ENCODE measurements at regions not wholly inside any gene's neighbourhood (a gene's known extent, or its start where the extent isn't known, plus 50 kb on each side); places are given as distances from the start of the nearest gene placed in this dataset.

GRCh38 chr14:97221572-97222285, 424.5 kb downstream of the VRK1 start:
- Histone ChIP-seq H3K9ac (ENCODE audit: low read length) (no peak overlapping the region), H3K4me3 (ENCODE audit: insufficient read depth, low read depth, low read length) (no peak overlapping the region), H3K36me3 (ENCODE audit: insufficient read depth, low read length) (no peaks in the 10 kb centered on the region), H2AFZ (ENCODE audit: low read depth, low read length) (no peak overlapping the region), H3K79me2 (ENCODE audit: insufficient read depth, low read length) (no peaks in the 10 kb centered on the region), H3K27me3 (ENCODE audit: insufficient read depth, low read length) (peaks cover 30% of the 10 kb centered on the region), H3K9me3 (ENCODE audit: insufficient read depth, low read depth, low read length) (no peaks in the 10 kb centered on the region), H3K27ac (ENCODE audit: low read depth, low read length) (no peak overlapping the region), H3K4me2 (ENCODE audit: low read length) (no peak overlapping the region), H4K20me1 (ENCODE audit: insufficient read depth, low read length) (no peaks in the 10 kb centered on the region), H3K4me1 (ENCODE audit: insufficient read depth, low read length) (peaks cover 5% of the 10 kb centered on the region)
- Mint-ChIP-seq H3K4me3 (ENCODE audit: unreplicated experiment) (no peak overlapping the region), H3K4me1 (ENCODE audit: low read depth, unreplicated experiment) (peaks cover 2% of the 10 kb centered on the region), H3K27me3 (ENCODE audit: low read depth, unreplicated experiment) (peaks cover 6% of the 10 kb centered on the region), H3K36me3 (ENCODE audit: low read depth, unreplicated experiment) (no peaks in the 10 kb centered on the region), H3K9me3 (ENCODE audit: unreplicated experiment) (no peaks in the 10 kb centered on the region), H3K27ac (ENCODE audit: unreplicated experiment) (no peak overlapping the region)
- no peak for TF ChIP-seq EZH2 (IDR thresholded peaks at IDR 0.05; ENCODE audit: insufficient read depth, low read length)
- no peak for TF ChIP-seq CTCF (IDR thresholded peaks at IDR 0.05; ENCODE audit: insufficient read depth, low read depth, low read length)
- FAIRE-seq (no peak), DNase-seq (ENCODE audit: low read depth) (no peak)

GRCh38 chr14:97224016-97224415, 426.8 kb downstream of the VRK1 start:
- Histone ChIP-seq H3K4me2 (ENCODE audit: low read length) (no peak overlapping the region), H3K27me3 (ENCODE audit: insufficient read depth, low read length) (peaks cover 17% of the 10 kb centered on the region), H3K79me2 (ENCODE audit: insufficient read depth, low read length) (no peaks in the 10 kb centered on the region), H2AFZ (ENCODE audit: low read depth, low read length) (no peak overlapping the region), H3K4me1 (ENCODE audit: insufficient read depth, low read length) (peaks cover 5% of the 10 kb centered on the region), H3K4me3 (ENCODE audit: insufficient read depth, low read depth, low read length) (no peak overlapping the region), H3K9me3 (ENCODE audit: insufficient read depth, low read depth, low read length) (no peaks in the 10 kb centered on the region), H3K36me3 (ENCODE audit: insufficient read depth, low read length) (no peaks in the 10 kb centered on the region), H3K9ac (ENCODE audit: low read length) (no peak overlapping the region), H3K27ac (ENCODE audit: low read depth, low read length) (no peak overlapping the region), H4K20me1 (ENCODE audit: insufficient read depth, low read length) (no peaks in the 10 kb centered on the region)
- FAIRE-seq (no peak), DNase-seq (ENCODE audit: low read depth) (no peak)
- Mint-ChIP-seq H3K36me3 (ENCODE audit: low read depth, unreplicated experiment) (no peaks in the 10 kb centered on the region), H3K4me3 (ENCODE audit: unreplicated experiment) (no peak overlapping the region), H3K27me3 (ENCODE audit: low read depth, unreplicated experiment) (peaks cover 18% of the 10 kb centered on the region), H3K27ac (ENCODE audit: unreplicated experiment) (no peak overlapping the region), H3K9me3 (ENCODE audit: unreplicated experiment) (no peaks in the 10 kb centered on the region), H3K4me1 (ENCODE audit: low read depth, unreplicated experiment) (no peaks in the 10 kb centered on the region)
- TF ChIP-seq EZH2 (IDR thresholded peaks at IDR 0.05; ENCODE audit: insufficient read depth, low read length) (no peak), CTCF (IDR thresholded peaks at IDR 0.05; ENCODE audit: insufficient read depth, low read depth, low read length) (no peak)

- Mint-ChIP-seq H3K27me3 (ENCODE audit: low read depth, unreplicated experiment) (peaks cover 20% of the 10 kb centered on the region), H3K9me3 (ENCODE audit: unreplicated experiment) (no peaks in the 10 kb centered on the region), H3K4me1 (ENCODE audit: low read depth, unreplicated experiment) (no peaks in the 10 kb centered on the region), H3K4me3 (ENCODE audit: unreplicated experiment) (no peak overlapping the region), H3K27ac (ENCODE audit: unreplicated experiment) (no peak overlapping the region), H3K36me3 (ENCODE audit: low read depth, unreplicated experiment) (no peaks in the 10 kb centered on the region)
- Histone ChIP-seq H3K9ac (ENCODE audit: low read length) (no peak overlapping the region), H3K4me1 (ENCODE audit: insufficient read depth, low read length) (no peaks in the 10 kb centered on the region), H3K4me3 (ENCODE audit: insufficient read depth, low read depth, low read length) (no peak overlapping the region), H3K9me3 (ENCODE audit: insufficient read depth, low read depth, low read length) (no peaks in the 10 kb centered on the region), H3K79me2 (ENCODE audit: insufficient read depth, low read length) (no peaks in the 10 kb centered on the region), H3K27me3 (ENCODE audit: insufficient read depth, low read length) (no peaks in the 10 kb centered on the region), H4K20me1 (ENCODE audit: insufficient read depth, low read length) (no peaks in the 10 kb centered on the region), H3K4me2 (ENCODE audit: low read length) (no peak overlapping the region), H3K27ac (ENCODE audit: low read depth, low read length) (no peak overlapping the region), H2AFZ (ENCODE audit: low read depth, low read length) (no peak overlapping the region), H3K36me3 (ENCODE audit: insufficient read depth, low read length) (no peaks in the 10 kb centered on the region)
- TF ChIP-seq EZH2 (IDR thresholded peaks at IDR 0.05; ENCODE audit: insufficient read depth, low read length) (no peak), CTCF (IDR thresholded peaks at IDR 0.05; ENCODE audit: insufficient read depth, low read depth, low read length) (no peak)
- no peak for FAIRE-seq
- DNase-seq (ENCODE audit: low read depth), result no peak
These were observed 432.9 kb downstream of the VRK1 start for GRCh38 chr14:97230051-97230450.

Data from astrocyte (in vitro differentiated cells and primary cell).